CD14-positive monocyte (primary cell): ENCODE measurements at regions not wholly inside any gene's neighbourhood (a gene's known extent, or its start where the extent isn't known, plus 50 kb on each side); places are given as distances from the start of the nearest gene placed in this dataset.

Experiments used
- DNase-seq, 3 donors: peaks; one replicate each; pipeline ENCODE4 v3.0.0-alpha.2; 2011 to 2022
- H2AFZ ChIP-seq: 2 replicates; pipeline ENCODE4 v1.6.0; 2012; ENCODE audit warnings: mild to moderate bottlenecking, low read depth, low read length, inconsistent platforms; ENCODE audit not compliant: insufficient read depth, poor library complexity, severe bottlenecking
- H3K27ac ChIP-seq, 2 donors: 1 replicate in 1 of 2; 2 replicates in 1 of 2; pipeline ENCODE4 v1.5.1; 2012 to 2013; ENCODE audit warnings: low read length in 2 of 2, control low read depth in 1 of 2, inconsistent platforms in 1 of 2, low read depth in 1 of 2, mild to moderate bottlenecking in 1 of 2
- H3K27me3 ChIP-seq, 2 donors: one replicate each; pipeline versions ENCODE4 v1.6.0 to v1.6.1; 2011 to 2013; ENCODE audit warnings: low read length in 2 of 2; ENCODE audit not compliant: control insufficient read depth in 2 of 2, insufficient read depth in 2 of 2
- H3K36me3 ChIP-seq, 2 donors: replicated peaks in 1 of 2; 1 replicate in 1 of 2; 2 replicates in 1 of 2; pipeline versions ENCODE4 v1.5.1 to v1.6.1; 2012 to 2013; ENCODE audit warnings: low read length in 2 of 2, control low read depth in 1 of 2, inconsistent platforms in 1 of 2, mild to moderate bottlenecking in 1 of 2; ENCODE audit not compliant: insufficient read depth in 2 of 2, control insufficient read depth in 1 of 2
- H3K4me1 ChIP-seq, 2 donors: 1 replicate in 1 of 2; 2 replicates in 1 of 2; pipeline versions ENCODE4 v1.5.1 to v1.6.1; 2012 to 2013; ENCODE audit warnings: low read length in 2 of 2, control low read depth in 1 of 2, inconsistent platforms in 1 of 2, mild to moderate bottlenecking in 1 of 2, moderate library complexity in 1 of 2; ENCODE audit not compliant: insufficient read depth in 2 of 2, control insufficient read depth in 1 of 2
- H3K4me2 ChIP-seq: replicated peaks from 2 replicates; pipeline ENCODE3; 2012; ENCODE audit warnings: low read length, moderate library complexity, mild to moderate bottlenecking; ENCODE audit not compliant: poor library complexity, severe bottlenecking; ENCODE audit errors: extremely low read depth
- H3K4me3 ChIP-seq, 3 experiments: fragments of 200-600 bp in 1 of 3; sonication (generic) in 1 of 3; replicated peaks in 1 of 3; 1 replicate in 2 of 3; 2 replicates in 1 of 3; pipeline ENCODE4 v1.5.1; 2011 to 2013; ENCODE audit warnings: low read length in 3 of 3, mild to moderate bottlenecking in 3 of 3, control low read depth in 2 of 3, low read depth in 2 of 3, inconsistent platforms in 1 of 3, moderate library complexity in 1 of 3
- H3K79me2 ChIP-seq: 2 replicates; pipeline ENCODE4 v1.6.0; 2012; ENCODE audit warnings: mild to moderate bottlenecking, control low read depth, inconsistent platforms, low read length, moderate library complexity; ENCODE audit not compliant: insufficient read depth
- H3K9ac ChIP-seq: 2 replicates; pipeline ENCODE4 v1.6.0; 2017; ENCODE audit warnings: low read length, mild to moderate bottlenecking; ENCODE audit not compliant: insufficient read depth, poor library complexity, severe bottlenecking
- H3K9me3 ChIP-seq, 2 donors: replicated peaks in 1 of 2; 1 replicate in 1 of 2; 2 replicates in 1 of 2; pipeline versions ENCODE4 v1.5.1 to v1.6.1; 2012 to 2013; ENCODE audit warnings: low read length in 2 of 2, control low read depth in 1 of 2; ENCODE audit not compliant: control insufficient read depth in 1 of 2, insufficient read depth in 1 of 2
- H4K20me1 ChIP-seq: 2 replicates; pipeline ENCODE4 v1.6.0; 2012; ENCODE audit warnings: mild to moderate bottlenecking, low read length, control low read depth, moderate library complexity; ENCODE audit not compliant: insufficient read depth
- H3K27ac Mint-ChIP-seq, 7 donors: one replicate each; pipeline ENCODE4 v1.8.0; 2020; ENCODE audit warnings: mild to moderate bottlenecking in 7 of 7, mixed read lengths in 7 of 7, moderate library complexity in 6 of 7, inconsistent platforms in 2 of 7
- H3K27me3 Mint-ChIP-seq, 3 donors: one replicate each; pipeline ENCODE4 v1.8.0; 2021 to 2022; ENCODE audit warnings: low read depth in 3 of 3, mild to moderate bottlenecking in 3 of 3, mixed read lengths in 3 of 3, moderate library complexity in 3 of 3, inconsistent platforms in 1 of 3
- H3K36me3 Mint-ChIP-seq, 2 donors: one replicate each; pipeline ENCODE4 v1.8.0; 2020; ENCODE audit warnings: mixed read lengths in 2 of 2, inconsistent platforms in 1 of 2, mild to moderate bottlenecking in 1 of 2
- H3K4me1 Mint-ChIP-seq: one replicate; pipeline ENCODE4 v1.8.0; 2020; ENCODE audit warnings: mild to moderate bottlenecking, mixed read lengths
- H3K4me3 Mint-ChIP-seq, 2 donors: one replicate each; pipeline ENCODE4 v1.8.0; 2020; ENCODE audit warnings: mild to moderate bottlenecking in 2 of 2, mixed read lengths in 2 of 2, moderate library complexity in 1 of 2
- H3K9me3 Mint-ChIP-seq, 7 donors: one replicate each; pipeline ENCODE4 v1.8.0; 2020 to 2022; ENCODE audit warnings: mixed read lengths in 7 of 7, mild to moderate bottlenecking in 6 of 7, moderate library complexity in 6 of 7, inconsistent platforms in 2 of 7
- WGBS: methylation state at CpG from one replicate; pipeline ENCODE4 v1.1.5; 2013; ENCODE audit warnings: missing lambda C conversion rate; ENCODE audit not compliant: insufficient coverage; 5-methylcytosine and 5-hydroxymethylcytosine counted together
- intact Hi-C, 2 donors: fragments of 100-400 bp; cut with micrococcal nuclease; formaldehyde crosslinking; loops; one replicate each; pipeline versions ENCODE4 v1.15.0 to v1.15.1; 2023
- TF ChIP-seq, protein P1 (sequence below): fragments of 200-600 bp; IDR thresholded peaks from one replicate; pipeline ENCODE4 v1.8.0; 2022; ENCODE audit warnings: antibody characterized with exemption, mild to moderate bottlenecking

DNA sequence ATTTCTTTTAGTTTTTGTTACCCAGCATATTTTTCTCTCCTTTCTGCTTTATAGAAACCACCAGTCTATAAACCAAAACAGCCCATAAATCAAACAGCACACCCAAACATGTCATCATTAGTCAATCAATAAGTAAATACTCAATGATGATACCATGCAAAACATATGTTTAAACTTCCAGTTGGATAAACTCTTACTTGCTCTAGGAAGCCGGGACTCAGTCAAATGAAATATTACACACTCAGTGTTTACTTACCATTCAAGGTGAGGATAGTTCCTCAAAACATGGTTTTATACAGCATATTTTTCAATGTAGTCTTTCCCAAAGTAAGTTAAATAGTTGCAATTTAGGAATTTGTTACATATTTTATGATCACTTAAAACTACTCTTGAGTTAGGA, 343.6 kb upstream of the NXPH2 start:
- no peak for DNase-seq
- Histone ChIP-seq H3K27ac (no peak overlapping the region), H3K9me3 (peaks cover 7 to 14% of the 10 kb centered on the region in 2 donors), H3K36me3 (no peaks in the 10 kb centered on the region), H3K4me3 (no peak overlapping the region), H3K79me2 (no peaks in the 10 kb centered on the region), H3K27me3 (no peaks in the 10 kb centered on the region), H4K20me1 (no peaks in the 10 kb centered on the region), H2AFZ (no peak overlapping the region), H3K4me2 (no peak overlapping the region), H3K9ac (no peak overlapping the region), H3K4me1 (no peaks in the 10 kb centered on the region)
- TF ChIP-seq, protein P1, sequence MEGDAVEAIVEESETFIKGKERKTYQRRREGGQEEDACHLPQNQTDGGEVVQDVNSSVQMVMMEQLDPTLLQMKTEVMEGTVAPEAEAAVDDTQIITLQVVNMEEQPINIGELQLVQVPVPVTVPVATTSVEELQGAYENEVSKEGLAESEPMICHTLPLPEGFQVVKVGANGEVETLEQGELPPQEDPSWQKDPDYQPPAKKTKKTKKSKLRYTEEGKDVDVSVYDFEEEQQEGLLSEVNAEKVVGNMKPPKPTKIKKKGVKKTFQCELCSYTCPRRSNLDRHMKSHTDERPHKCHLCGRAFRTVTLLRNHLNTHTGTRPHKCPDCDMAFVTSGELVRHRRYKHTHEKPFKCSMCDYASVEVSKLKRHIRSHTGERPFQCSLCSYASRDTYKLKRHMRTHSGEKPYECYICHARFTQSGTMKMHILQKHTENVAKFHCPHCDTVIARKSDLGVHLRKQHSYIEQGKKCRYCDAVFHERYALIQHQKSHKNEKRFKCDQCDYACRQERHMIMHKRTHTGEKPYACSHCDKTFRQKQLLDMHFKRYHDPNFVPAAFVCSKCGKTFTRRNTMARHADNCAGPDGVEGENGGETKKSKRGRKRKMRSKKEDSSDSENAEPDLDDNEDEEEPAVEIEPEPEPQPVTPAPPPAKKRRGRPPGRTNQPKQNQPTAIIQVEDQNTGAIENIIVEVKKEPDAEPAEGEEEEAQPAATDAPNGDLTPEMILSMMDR = no peak
- intact Hi-C loops = no loop called here
- Mint-ChIP-seq H3K36me3 (no peaks in the 10 kb centered on the region), H3K4me3 (no peak overlapping the region), H3K4me1 (no peaks in the 10 kb centered on the region), H3K27ac (no peak overlapping the region), H3K27me3 (no peaks in the 10 kb centered on the region), H3K9me3 (peaks cover 0 to 7% (median 4%) of the 10 kb centered on the region in 7 donors)
- WGBS = no CpG with 5 or more reads among the region's 1 CpG

DNA sequence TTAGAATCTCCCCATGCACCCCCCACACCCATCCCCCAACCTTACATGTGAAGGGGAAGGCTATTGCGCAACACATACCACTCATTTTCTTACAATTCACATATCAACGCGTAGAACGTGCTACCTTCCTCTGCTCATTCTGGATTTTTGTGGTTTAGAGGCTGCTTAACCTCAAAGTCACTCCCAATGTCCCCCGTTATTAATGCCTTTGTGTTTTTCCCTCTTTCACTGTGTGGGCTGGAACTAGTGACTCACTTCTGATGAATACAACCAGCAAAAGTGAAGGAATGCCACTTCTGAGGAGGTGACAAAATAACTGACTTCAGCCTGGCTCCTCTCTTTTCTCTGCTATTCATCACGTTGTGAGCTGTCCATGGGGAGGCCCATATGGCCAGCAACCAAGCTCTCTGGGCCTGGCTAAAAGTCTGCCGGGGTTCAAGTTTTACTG, 342.5 kb upstream of the NXPH2 start:
- Histone ChIP-seq H2AFZ (no peak overlapping the region), H3K27me3 (no peaks in the 10 kb centered on the region), H3K36me3 (no peaks in the 10 kb centered on the region), H3K9me3 (peaks cover 6 to 7% of the 10 kb centered on the region in 2 donors), H3K4me3 (no peak overlapping the region), H3K4me1 (no peaks in the 10 kb centered on the region), H3K27ac (no peak overlapping the region), H3K79me2 (no peaks in the 10 kb centered on the region), H3K9ac (no peak overlapping the region), H4K20me1 (no peaks in the 10 kb centered on the region), H3K4me2 (no peak overlapping the region)
- H3K36me3 Mint-ChIP-seq = no peaks in the 10 kb centered on the region
- DNase-seq = no peak
- TF ChIP-seq, protein P1 = no peak
- H3K27me3 Mint-ChIP-seq = no peaks in the 10 kb centered on the region
- intact Hi-C loops = no loop called here
- no peak overlapping the region for H3K27ac Mint-ChIP-seq
- no CpG with 5 or more reads among the region's 7 CpGs for WGBS
- no peaks in the 10 kb centered on the region for H3K4me1 Mint-ChIP-seq
- no peak overlapping the region for H3K4me3 Mint-ChIP-seq
- H3K9me3 Mint-ChIP-seq = peaks cover 0 to 6% (median 3%) of the 10 kb centered on the region in 7 donors
